H9 (cell line): ENCODE measurements at regions not wholly inside any gene's neighbourhood (a gene's known extent, or its start where the extent isn't known, plus 50 kb on each side); places are given as distances from the start of the nearest gene placed in this dataset.

Experiments used
- DNase-seq: peaks from one replicate; pipeline ENCODE4 v3.0.0-alpha.2; 2017
- H2AFZ ChIP-seq: one replicate; pipeline ENCODE4 v1.6.1; 2013; ENCODE audit warnings: mild to moderate bottlenecking, low read length, control low read depth, moderate library complexity
- H2AK5ac ChIP-seq: 2 replicates; pipeline ENCODE4 v1.6.1; 2013; ENCODE audit warnings: low read length, control low read depth, mixed read lengths; ENCODE audit not compliant: insufficient read length
- H2BK120ac ChIP-seq: one replicate; pipeline ENCODE4 v1.6.1; 2013; ENCODE audit warnings: low read depth, mild to moderate bottlenecking, low read length, control low read depth, inconsistent platforms; ENCODE audit not compliant: poor library complexity, severe bottlenecking
- H2BK12ac ChIP-seq: 2 replicates; pipeline ENCODE4 v1.6.1; 2013; ENCODE audit warnings: low read length, control low read depth, mixed read lengths, low read depth; ENCODE audit not compliant: insufficient read length
- H2BK15ac ChIP-seq: 2 replicates; pipeline ENCODE4 v1.6.1; 2013; ENCODE audit warnings: low read depth, low read length, control low read depth
- H2BK20ac ChIP-seq: one replicate; pipeline ENCODE4 v1.6.1; 2013; ENCODE audit warnings: low read depth, mild to moderate bottlenecking, low read length, control low read depth, inconsistent platforms; ENCODE audit not compliant: poor library complexity, severe bottlenecking
- H2BK5ac ChIP-seq: 2 replicates; pipeline ENCODE4 v1.6.1; 2013; ENCODE audit warnings: low read length, control low read depth, mixed read lengths; ENCODE audit not compliant: insufficient read length
- H3K14ac ChIP-seq: 2 replicates; pipeline ENCODE4 v1.6.1; 2013; ENCODE audit warnings: low read length, control low read depth; ENCODE audit not compliant: insufficient read depth
- H3K18ac ChIP-seq: 2 replicates; pipeline ENCODE4 v1.6.1; 2013; ENCODE audit warnings: low read depth, mild to moderate bottlenecking, mixed read lengths, low read length, control low read depth; ENCODE audit not compliant: insufficient read length
- H3K23ac ChIP-seq: 2 replicates; pipeline ENCODE4 v1.6.1; 2013; ENCODE audit warnings: low read length, control low read depth, mixed read lengths, low read depth; ENCODE audit not compliant: insufficient read length
- H3K23me2 ChIP-seq: 2 replicates; pipeline ENCODE4 v1.6.1; 2013; ENCODE audit warnings: low read depth, mild to moderate bottlenecking, mixed read lengths, low read length, control low read depth; ENCODE audit not compliant: insufficient read length, poor library complexity, severe bottlenecking
- H3K27ac ChIP-seq: 2 replicates; pipeline ENCODE4 v1.5.1; 2013; ENCODE audit warnings: low read length, control low read depth, mixed read lengths, low read depth; ENCODE audit not compliant: insufficient read length
- H3K27me3 ChIP-seq: 2 replicates; pipeline ENCODE4 v1.6.1; 2013; ENCODE audit warnings: low read length, control low read depth, inconsistent platforms; ENCODE audit not compliant: insufficient read depth
- H3K4ac ChIP-seq: 2 replicates; pipeline ENCODE4 v1.6.1; 2013; ENCODE audit warnings: low read depth, mild to moderate bottlenecking, control low read depth, inconsistent platforms, low read length, moderate library complexity
- H3K4me1 ChIP-seq: 2 replicates; pipeline ENCODE4 v1.6.1; 2013; ENCODE audit warnings: low read length, control low read depth, inconsistent platforms; ENCODE audit not compliant: insufficient read depth
- H3K4me2 ChIP-seq: 2 replicates; pipeline ENCODE4 v1.6.1; 2013; ENCODE audit warnings: low read length, control low read depth, mixed read lengths; ENCODE audit not compliant: insufficient read length, insufficient read depth
- H3K56ac ChIP-seq: 2 replicates; pipeline ENCODE4 v1.6.1; 2013; ENCODE audit warnings: low read depth, mild to moderate bottlenecking, mixed read lengths, low read length, control low read depth; ENCODE audit not compliant: insufficient read length
- H3K79me1 ChIP-seq: 2 replicates; pipeline ENCODE4 v1.6.1; 2013; ENCODE audit warnings: low read depth, mild to moderate bottlenecking, moderate library complexity, low read length, control low read depth, inconsistent platforms; ENCODE audit not compliant: insufficient read depth, poor library complexity, severe bottlenecking
- H3K79me2 ChIP-seq: 2 replicates; pipeline ENCODE4 v1.6.1; 2013; ENCODE audit warnings: low read length, control low read depth, inconsistent platforms; ENCODE audit not compliant: insufficient read depth
- H3K9ac ChIP-seq: 2 replicates; pipeline ENCODE4 v1.6.1; 2013; ENCODE audit warnings: low read length, control low read depth, mixed read lengths; ENCODE audit not compliant: insufficient read length; ENCODE audit errors: extremely low read depth
- H3K9me3 ChIP-seq: one replicate; pipeline ENCODE4 v1.6.1; 2013; ENCODE audit warnings: low read depth, low read length, inconsistent platforms; ENCODE audit not compliant: control insufficient read depth
- H3T11ph ChIP-seq: one replicate; pipeline ENCODE4 v1.6.1; 2013; ENCODE audit warnings: mild to moderate bottlenecking, low read length, control low read depth, inconsistent platforms
- H4K20me1 ChIP-seq: one replicate; pipeline ENCODE4 v1.6.1; 2013; ENCODE audit not compliant: control insufficient read depth, insufficient read length, insufficient read depth
- H4K5ac ChIP-seq: 2 replicates; pipeline ENCODE4 v1.6.1; 2013; ENCODE audit warnings: low read depth, mild to moderate bottlenecking, mixed read lengths, low read length, control low read depth; ENCODE audit not compliant: insufficient read length
- H4K8ac ChIP-seq: replicated peaks from 2 replicates; pipeline ENCODE4 v1.6.1; 2013; ENCODE audit warnings: low read length, control low read depth, mixed read lengths, low read depth; ENCODE audit not compliant: insufficient read length
- H4K91ac ChIP-seq: 2 replicates; pipeline ENCODE4 v1.6.1; 2013; ENCODE audit warnings: low read depth, mild to moderate bottlenecking, moderate library complexity, mixed read lengths, low read length, control low read depth; ENCODE audit not compliant: insufficient read length
- H3K27ac Mint-ChIP-seq, 3 experiments: 2 replicates in 2 of 3; 3 replicates in 1 of 3; pipeline ENCODE4 v1.8.0; 2020 to 2021; ENCODE audit warnings: mixed read lengths in 3 of 3, mild to moderate bottlenecking in 1 of 3, moderate library complexity in 1 of 3
- H3K27me3 Mint-ChIP-seq: 2 replicates; pipeline ENCODE4 v1.8.0; 2021; ENCODE audit warnings: low read depth, mild to moderate bottlenecking, moderate library complexity, mixed read lengths
- H3K36me3 Mint-ChIP-seq, 3 experiments: 2 replicates in 2 of 3; 3 replicates in 1 of 3; pipeline ENCODE4 v1.8.0; 2020 to 2021; ENCODE audit warnings: low read depth in 3 of 3, mixed read lengths in 3 of 3; ENCODE audit not compliant: insufficient read depth in 1 of 3
- H3K4me1 Mint-ChIP-seq, 2 experiments: 2 replicates each; pipeline ENCODE4 v1.8.0; 2020; ENCODE audit warnings: mixed read lengths in 2 of 2
- H3K4me3 Mint-ChIP-seq, 2 experiments: 2 replicates in 1 of 2; 3 replicates in 1 of 2; pipeline ENCODE4 v1.8.0; 2020 to 2021; ENCODE audit warnings: mild to moderate bottlenecking in 2 of 2, mixed read lengths in 2 of 2, moderate library complexity in 1 of 2
- H3K9me3 Mint-ChIP-seq, 2 experiments: 2 replicates in 1 of 2; 3 replicates in 1 of 2; pipeline ENCODE4 v1.8.0; 2020; ENCODE audit warnings: mild to moderate bottlenecking in 2 of 2, mixed read lengths in 2 of 2, moderate library complexity in 1 of 2
- CTCF ChIP-seq: fragments of 200-600 bp; sonication (generic); conservative IDR thresholded peaks from 3 replicates; pipeline ENCODE4 v1.8.0; 2021; ENCODE audit warnings: antibody characterized with exemption, mild to moderate bottlenecking
- WGBS: extraction: QIAGEN DNeasy Blood & Tissue Kit; methylation state at CpG from one replicate; pipeline ENCODE4 v1.1.7; 2013; ENCODE audit warnings: missing lambda C conversion rate, low lambda C conversion rate, mixed read lengths; ENCODE audit not compliant: insufficient read length; ENCODE audit errors: extremely low coverage; 5-methylcytosine and 5-hydroxymethylcytosine counted together

- Histone ChIP-seq H3K23me2 (no peaks in the 10 kb centered on the region), H3K27ac (no peak overlapping the region), H4K91ac (no peak overlapping the region), H3K79me1 (no peaks in the 10 kb centered on the region), H2AK5ac (no peak overlapping the region), H4K8ac (no peak overlapping the region), H3T11ph (no peak overlapping the region), H3K18ac (no peak overlapping the region), H4K5ac (no peak overlapping the region), H3K4ac (no peak overlapping the region), H2AFZ (no peak overlapping the region), H3K4me2 (no peak overlapping the region), H2BK15ac (no peak overlapping the region), H3K9ac (no peak overlapping the region), H2BK120ac (no peak overlapping the region), H3K14ac (no peak overlapping the region), H2BK12ac (no peak overlapping the region), H3K4me1 (no peaks in the 10 kb centered on the region; the same call in 1 of the 2 replicates), H3K9me3 (peaks cover 8% of the 10 kb centered on the region), H4K20me1 (no peaks in the 10 kb centered on the region), H3K27me3 (no peaks in the 10 kb centered on the region), H3K23ac (no peak overlapping the region), H2BK20ac (no peak overlapping the region), H3K79me2 (no peaks in the 10 kb centered on the region), H2BK5ac (no peak overlapping the region), H3K56ac (no peak overlapping the region)
- Mint-ChIP-seq H3K4me1 (peaks cover 21 to 24% of the 10 kb centered on the region in 2 experiments), H3K9me3 (peaks cover 7 to 15% of the 10 kb centered on the region in 2 experiments), H3K27ac (no peak overlapping the region), H3K36me3 (peaks cover 0 to 21% (median 8%) of the 10 kb centered on the region in 3 experiments; a peak in 6 of 7 replicates), H3K4me3 (no peak overlapping the region), H3K27me3 (no peaks in the 10 kb centered on the region)
- no peak for TF ChIP-seq CTCF
- DNase-seq = no peak
- WGBS = no CpG with 5 or more reads among the region's 2 CpGs
These were observed 108.7 kb upstream of the EFNA5 start for GRCh38 chr5:107779437-107779836.
